HL-60 (cell line): ENCODE measurements at regions not wholly inside any gene's neighbourhood (a gene's known extent, or its start where the extent isn't known, plus 50 kb on each side); places are given as distances from the start of the nearest gene placed in this dataset.

Experiments
- GABPA ChIP-seq: IDR thresholded peaks from 2 replicates; pipeline ENCODE4 v1.6.1; 2012; ENCODE audit warnings: low read depth
- POLR2AphosphoS5 ChIP-seq: IDR thresholded peaks from 2 replicates; pipeline ENCODE4 v1.6.1; 2012; ENCODE audit warnings: low read depth
- TF ChIP-seq, protein P1 (sequence below): IDR thresholded peaks from one replicate; pipeline ENCODE4 v1.5.1; 2011; ENCODE audit warnings: low read length, control low read depth, inconsistent platforms; ENCODE audit not compliant: insufficient read depth
- TF ChIP-seq, protein P2 (sequence below): IDR thresholded peaks from 2 replicates; pipeline ENCODE4 v1.6.1; 2012; ENCODE audit warnings: low read depth; ENCODE audit not compliant: insufficient replicate concordance

DNA sequence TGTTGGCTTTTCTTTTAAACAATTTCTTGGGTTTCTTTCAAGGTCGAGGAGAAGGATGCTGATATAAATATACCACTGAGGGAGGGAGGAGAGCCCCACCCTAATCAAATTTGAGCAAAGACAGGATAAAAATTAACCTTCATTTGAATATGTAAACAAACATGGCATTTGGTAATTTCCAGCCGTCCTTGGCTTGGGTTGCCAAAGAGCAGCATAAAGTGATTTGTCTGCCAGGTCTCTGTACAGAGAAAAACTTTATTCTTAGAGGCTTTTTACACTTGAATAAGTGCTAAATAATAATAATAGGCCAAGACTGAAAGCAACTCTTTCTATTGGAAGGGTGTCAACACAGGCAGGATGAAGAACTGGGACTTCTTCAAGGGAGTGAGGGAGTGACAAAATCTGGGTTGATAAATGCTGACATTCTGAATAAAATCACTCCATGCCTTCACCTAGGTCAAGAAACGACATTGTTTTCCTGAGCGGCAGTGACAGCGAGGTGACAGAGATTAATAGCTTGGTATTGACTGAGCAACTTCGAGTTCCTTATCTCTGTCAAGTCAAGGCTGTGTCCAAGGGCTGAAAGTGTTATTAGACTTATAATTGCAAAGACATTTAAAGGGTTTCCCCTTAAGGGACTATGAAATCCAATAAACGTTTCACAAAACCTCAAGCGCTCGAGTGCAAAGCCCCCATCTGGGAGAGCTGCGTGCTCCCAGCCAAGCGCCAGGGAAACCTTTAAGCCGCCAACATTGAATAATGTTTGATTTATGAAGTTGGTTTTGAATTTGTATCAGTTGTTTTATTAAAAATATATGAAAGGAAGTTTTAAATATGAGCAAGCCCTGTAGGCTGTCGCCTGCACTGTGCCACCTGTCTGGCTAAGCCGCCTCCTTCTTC is 269.5 kb upstream of the N4BP1 start:
- TF ChIP-seq, protein P1, sequence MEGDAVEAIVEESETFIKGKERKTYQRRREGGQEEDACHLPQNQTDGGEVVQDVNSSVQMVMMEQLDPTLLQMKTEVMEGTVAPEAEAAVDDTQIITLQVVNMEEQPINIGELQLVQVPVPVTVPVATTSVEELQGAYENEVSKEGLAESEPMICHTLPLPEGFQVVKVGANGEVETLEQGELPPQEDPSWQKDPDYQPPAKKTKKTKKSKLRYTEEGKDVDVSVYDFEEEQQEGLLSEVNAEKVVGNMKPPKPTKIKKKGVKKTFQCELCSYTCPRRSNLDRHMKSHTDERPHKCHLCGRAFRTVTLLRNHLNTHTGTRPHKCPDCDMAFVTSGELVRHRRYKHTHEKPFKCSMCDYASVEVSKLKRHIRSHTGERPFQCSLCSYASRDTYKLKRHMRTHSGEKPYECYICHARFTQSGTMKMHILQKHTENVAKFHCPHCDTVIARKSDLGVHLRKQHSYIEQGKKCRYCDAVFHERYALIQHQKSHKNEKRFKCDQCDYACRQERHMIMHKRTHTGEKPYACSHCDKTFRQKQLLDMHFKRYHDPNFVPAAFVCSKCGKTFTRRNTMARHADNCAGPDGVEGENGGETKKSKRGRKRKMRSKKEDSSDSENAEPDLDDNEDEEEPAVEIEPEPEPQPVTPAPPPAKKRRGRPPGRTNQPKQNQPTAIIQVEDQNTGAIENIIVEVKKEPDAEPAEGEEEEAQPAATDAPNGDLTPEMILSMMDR, result no peak
- TF ChIP-seq, protein P2, sequence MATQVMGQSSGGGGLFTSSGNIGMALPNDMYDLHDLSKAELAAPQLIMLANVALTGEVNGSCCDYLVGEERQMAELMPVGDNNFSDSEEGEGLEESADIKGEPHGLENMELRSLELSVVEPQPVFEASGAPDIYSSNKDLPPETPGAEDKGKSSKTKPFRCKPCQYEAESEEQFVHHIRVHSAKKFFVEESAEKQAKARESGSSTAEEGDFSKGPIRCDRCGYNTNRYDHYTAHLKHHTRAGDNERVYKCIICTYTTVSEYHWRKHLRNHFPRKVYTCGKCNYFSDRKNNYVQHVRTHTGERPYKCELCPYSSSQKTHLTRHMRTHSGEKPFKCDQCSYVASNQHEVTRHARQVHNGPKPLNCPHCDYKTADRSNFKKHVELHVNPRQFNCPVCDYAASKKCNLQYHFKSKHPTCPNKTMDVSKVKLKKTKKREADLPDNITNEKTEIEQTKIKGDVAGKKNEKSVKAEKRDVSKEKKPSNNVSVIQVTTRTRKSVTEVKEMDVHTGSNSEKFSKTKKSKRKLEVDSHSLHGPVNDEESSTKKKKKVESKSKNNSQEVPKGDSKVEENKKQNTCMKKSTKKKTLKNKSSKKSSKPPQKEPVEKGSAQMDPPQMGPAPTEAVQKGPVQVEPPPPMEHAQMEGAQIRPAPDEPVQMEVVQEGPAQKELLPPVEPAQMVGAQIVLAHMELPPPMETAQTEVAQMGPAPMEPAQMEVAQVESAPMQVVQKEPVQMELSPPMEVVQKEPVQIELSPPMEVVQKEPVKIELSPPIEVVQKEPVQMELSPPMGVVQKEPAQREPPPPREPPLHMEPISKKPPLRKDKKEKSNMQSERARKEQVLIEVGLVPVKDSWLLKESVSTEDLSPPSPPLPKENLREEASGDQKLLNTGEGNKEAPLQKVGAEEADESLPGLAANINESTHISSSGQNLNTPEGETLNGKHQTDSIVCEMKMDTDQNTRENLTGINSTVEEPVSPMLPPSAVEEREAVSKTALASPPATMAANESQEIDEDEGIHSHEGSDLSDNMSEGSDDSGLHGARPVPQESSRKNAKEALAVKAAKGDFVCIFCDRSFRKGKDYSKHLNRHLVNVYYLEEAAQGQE, result no peak
- TF ChIP-seq GABPA (no peak), POLR2AphosphoS5 (no peak)
